WTC11 (cell line): ENCODE measurements at regions not wholly inside any gene's neighbourhood (a gene's known extent, or its start where the extent isn't known, plus 50 kb on each side); places are given as distances from the start of the nearest gene placed in this dataset.
A peak's percentile ranks its signal among the peaks of the same experiment; 100 is the strongest.

ENCODE experiments used
- ATAC-seq: fragments of 200-7000 bp; cut with Tn5 transposase; 2 replicates; pipeline ENCODE4 v1.10.0; 2021; ENCODE audit warnings: mild to moderate bottlenecking, moderate library complexity
- CTCF ChIA-PET: fragments of 300-600 bp; sonication (Branson Sonifier 250); formaldehyde crosslinking; loops from one replicate; lab custom pipeline; 2021; ENCODE audit warnings: antibody characterized with exemption; lab: Charles Lee
- POLR2A ChIA-PET: fragments of 350-600 bp; sonication (Branson Sonifier 250); formaldehyde crosslinking; loops from one replicate; lab custom pipeline; 2021; ENCODE audit warnings: antibody characterized with exemption; lab: Charles Lee
- DNase-seq: peaks from one replicate; pipeline ENCODE4 v3.0.0; 2021; ENCODE audit warnings: low spot score
- H3K27ac Mint-ChIP-seq: 2 replicates; pipeline ENCODE4 v1.8.0; 2021; ENCODE audit warnings: mixed read lengths
- H3K27me3 Mint-ChIP-seq: 2 replicates; pipeline ENCODE4 v1.8.0; 2021; ENCODE audit warnings: low read depth, mild to moderate bottlenecking, moderate library complexity, mixed read lengths
- H3K36me3 Mint-ChIP-seq: 2 replicates; pipeline ENCODE4 v1.8.0; 2021; ENCODE audit warnings: mixed read lengths
- H3K4me1 Mint-ChIP-seq: 2 replicates; pipeline ENCODE4 v1.8.0; 2022; ENCODE audit warnings: mixed read lengths
- H3K4me3 Mint-ChIP-seq: 2 replicates; pipeline ENCODE4 v1.8.0; 2021; ENCODE audit warnings: mild to moderate bottlenecking, moderate library complexity, mixed read lengths
- H3K9me3 Mint-ChIP-seq: 2 replicates; pipeline ENCODE4 v1.8.0; 2021; ENCODE audit warnings: mixed read lengths
- AFF4 ChIP-seq: sonication (generic); formaldehyde crosslinking; IDR thresholded peaks from 2 replicates; pipeline ENCODE4 v1.8.1; 2023; ENCODE audit warnings: mild to moderate bottlenecking, missing genetic modification reagents, borderline replicate concordance
- ATF6 ChIP-seq: sonication (generic); formaldehyde crosslinking; IDR thresholded peaks from 2 replicates; pipeline ENCODE4 v1.8.1; 2023; ENCODE audit warnings: mild to moderate bottlenecking, missing genetic modification reagents
- E2F5 ChIP-seq: sonication (generic); formaldehyde crosslinking; IDR thresholded peaks from 2 replicates; pipeline ENCODE4 v1.8.1; 2022; ENCODE audit warnings: mild to moderate bottlenecking, moderate library complexity, missing genetic modification reagents
- GTF2I ChIP-seq: fragments of 250-450 bp; sonication (Bioruptor Pico); conservative IDR thresholded peaks from 2 replicates; pipeline ENCODE4 v1.4.0; 2021; ENCODE audit warnings: mild to moderate bottlenecking
- JAZF1 ChIP-seq: fragments of 250-450 bp; sonication (Bioruptor Pico); IDR thresholded peaks from 2 replicates; pipeline ENCODE4 v1.9.0; 2021; ENCODE audit warnings: moderate library complexity, mild to moderate bottlenecking, inconsistent platforms
- NFATC4 ChIP-seq: fragments of 250-450 bp; sonication (Bioruptor Pico); IDR thresholded peaks from 2 replicates; pipeline ENCODE4 v1.9.0; 2021; ENCODE audit warnings: mild to moderate bottlenecking
- PREB ChIP-seq: sonication (generic); formaldehyde crosslinking; IDR thresholded peaks from 2 replicates; pipeline ENCODE4 v1.8.1; 2022; ENCODE audit warnings: mild to moderate bottlenecking, missing genetic modification reagents, moderate library complexity, borderline replicate concordance
- PRRX2 ChIP-seq: fragments of 250-450 bp; sonication (Bioruptor Pico); IDR thresholded peaks from 2 replicates; pipeline ENCODE4 v1.8.0; 2021; ENCODE audit warnings: mild to moderate bottlenecking
- ZBTB21 ChIP-seq: sonication (generic); formaldehyde crosslinking; IDR thresholded peaks from 2 replicates; pipeline ENCODE4 v1.8.1; 2023; ENCODE audit warnings: mild to moderate bottlenecking, missing genetic modification reagents, borderline replicate concordance
- ZBTB43 ChIP-seq: sonication (generic); formaldehyde crosslinking; IDR thresholded peaks from 2 replicates; pipeline ENCODE4 v1.8.1; 2023; ENCODE audit warnings: mild to moderate bottlenecking, missing genetic modification reagents
- ZMAT4 ChIP-seq: fragments of 250-450 bp; sonication (Bioruptor Pico); IDR thresholded peaks from 2 replicates; pipeline ENCODE4 v1.9.0; 2021; ENCODE audit warnings: mild to moderate bottlenecking
- ZNF138 ChIP-seq: sonication (generic); formaldehyde crosslinking; conservative IDR thresholded peaks from 2 replicates; pipeline ENCODE4 v1.8.1; 2022; ENCODE audit warnings: mild to moderate bottlenecking, moderate library complexity, missing genetic modification reagents
- ZNF219 ChIP-seq: sonication (generic); formaldehyde crosslinking; IDR thresholded peaks from 2 replicates; pipeline ENCODE4 v1.8.0; 2023; ENCODE audit warnings: missing genetic modification reagents, mild to moderate bottlenecking, borderline replicate concordance
- ZNF232 ChIP-seq: sonication (generic); formaldehyde crosslinking; IDR thresholded peaks from 2 replicates; pipeline ENCODE4 v1.8.0; 2022; ENCODE audit warnings: mild to moderate bottlenecking, missing genetic modification reagents
- ZNF281 ChIP-seq: sonication (generic); formaldehyde crosslinking; IDR thresholded peaks from 2 replicates; pipeline ENCODE4 v1.8.0; 2023; ENCODE audit warnings: mild to moderate bottlenecking, missing genetic modification reagents
- ZSCAN18 ChIP-seq: fragments of 250-450 bp; sonication (Bioruptor Pico); IDR thresholded peaks from 2 replicates; pipeline ENCODE4 v2.1.2; 2022; ENCODE audit warnings: mild to moderate bottlenecking, moderate library complexity

GRCh38 chr13:70668983-70669382, 560.7 kb upstream of the KLHL1 start (continued):
- TF ChIP-seq ATF6 (CRISPR knock-in tag) (no peak), PREB (CRISPR knock-in tag) (no peak), ZNF219 (CRISPR knock-in tag) (no peak), E2F5 (CRISPR knock-in tag) (no peak), ZMAT4 (no peak), ZNF281 (CRISPR knock-in tag) (no peak)

- DNase-seq (peak; percentile 15), ATAC-seq (peak; percentile 97)
- TF ChIP-seq GTF2I (CRISPR knock-in tag), result no peak
- TF ChIP-seq ZBTB43 (CRISPR knock-in tag), result no peak
- TF ChIP-seq NFATC4 (CRISPR knock-in tag), result no peak
- no peak for TF ChIP-seq ZBTB21 (CRISPR knock-in tag)
- H3K27ac Mint-ChIP-seq, result no peak overlapping the region
- H3K9me3 Mint-ChIP-seq, result peaks cover 1% of the 10 kb centered on the region; the same call in 1 of the 2 replicates
- H3K27me3 Mint-ChIP-seq, result no peaks in the 10 kb centered on the region
- ChIA-PET CTCF (no interaction called here), POLR2A (no interaction called here)
- H3K36me3 Mint-ChIP-seq, result no peaks in the 10 kb centered on the region
- peaks cover 20% of the 10 kb centered on the region for H3K4me1 Mint-ChIP-seq
- no peak overlapping the region for H3K4me3 Mint-ChIP-seq
These were observed 560.0 kb upstream of the KLHL1 start for GRCh38 chr13:70668293-70668692.

GRCh38 chr13:70666883-70667556, 558.8 kb upstream of the KLHL1 start:
- no peak for DNase-seq
- Mint-ChIP-seq H3K4me3 (no peak overlapping the region), H3K36me3 (no peaks in the 10 kb centered on the region), H3K9me3 (no peaks in the 10 kb centered on the region), H3K4me1 (peaks cover 20% of the 10 kb centered on the region), H3K27me3 (no peaks in the 10 kb centered on the region), H3K27ac (no peak overlapping the region)
- ChIA-PET CTCF (interaction anchor here (0.6 kb wide), 1 partner anchor 54 kb away, joined by 4 read pairs; no protein-coding TSS in a partner anchor), POLR2A (no interaction called here)
- no peak for ATAC-seq
- TF ChIP-seq PREB (CRISPR knock-in tag) (no peak), NFATC4 (CRISPR knock-in tag) (no peak), PRRX2 (CRISPR knock-in tag) (no peak), AFF4 (CRISPR knock-in tag) (no peak), ZNF138 (CRISPR knock-in tag) (no peak), JAZF1 (CRISPR knock-in tag) (no peak), ZSCAN18 (CRISPR knock-in tag) (no peak), ZNF232 (no peak)
